PC-9 (cell line): ENCODE measurements at regions not wholly inside any gene's neighbourhood (a gene's known extent, or its start where the extent isn't known, plus 50 kb on each side); places are given as distances from the start of the nearest gene placed in this dataset.
"Not testable (repeated sequence)": the region's sequence is repeated elsewhere in the genome, so short reads cannot be mapped to it uniquely, and the experiment has no call there.

Experiments used
- BruUV-seq: library from RNA; stranded (reverse); fragments of 400-500 nt; replicated peaks from 2 replicates; lab custom pipeline; 2021; lab: Mats Ljungman, UMichigan
- CTCF ChIA-PET: fragments of 300-600 bp; sonication (Branson Sonifier 250); formaldehyde crosslinking; loops from one replicate; lab custom pipeline; 2022; ENCODE audit warnings: antibody characterized with exemption; lab: Charles Lee
- POLR2A ChIA-PET: fragments of 300-600 bp; sonication (Branson Sonifier 250); formaldehyde crosslinking; loops from one replicate; lab custom pipeline; 2022; ENCODE audit warnings: antibody characterized with exemption; ENCODE audit not compliant: unreplicated experiment; lab: Charles Lee
- DNase-seq, 2 experiments: peaks; one replicate each; pipeline versions ENCODE4 v3.0.0 to v3.0.0-alpha.2; 2015 to 2022; ENCODE audit warnings: mixed read lengths in 1 of 2
- H2AFZ ChIP-seq: fragments of 200-600 bp; sonication (generic); 2 replicates; pipeline ENCODE4 v1.8.1; 2017; ENCODE audit warnings: antibody characterized with exemption
- H3F3A ChIP-seq: fragments of 200-600 bp; sonication (generic); 2 replicates; pipeline ENCODE4 v1.8.1; 2017; ENCODE audit warnings: antibody characterized with exemption, mild to moderate bottlenecking, low read depth; ENCODE audit not compliant: insufficient read depth
- H3K27ac ChIP-seq: fragments of 200-600 bp; sonication (generic); 2 replicates; pipeline ENCODE4 v1.6.1; 2016; ENCODE audit warnings: mixed run types
- H3K27me3 ChIP-seq: fragments of 200-600 bp; sonication (generic); 2 replicates; pipeline ENCODE4 v1.6.1; 2016; ENCODE audit warnings: low read depth, mixed run types; ENCODE audit not compliant: insufficient read depth
- H3K36me3 ChIP-seq: fragments of 200-600 bp; sonication (generic); 2 replicates; pipeline ENCODE4 v1.6.1; 2016; ENCODE audit warnings: low read depth, mixed run types
- H3K4me1 ChIP-seq: fragments of 200-600 bp; sonication (generic); replicated peaks from 2 replicates; pipeline ENCODE4 v1.6.1; 2016; ENCODE audit warnings: mixed run types; ENCODE audit not compliant: insufficient read depth
- H3K4me2 ChIP-seq: fragments of 200-600 bp; sonication (generic); 2 replicates; pipeline ENCODE4 v1.6.1; 2017; ENCODE audit warnings: mixed run types
- H3K4me3 ChIP-seq: fragments of 200-600 bp; sonication (generic); 2 replicates; pipeline ENCODE4 v1.6.1; 2016; ENCODE audit warnings: mixed run types
- H3K79me2 ChIP-seq: fragments of 200-600 bp; sonication (generic); 2 replicates; pipeline ENCODE4 v1.6.1; 2017; ENCODE audit warnings: low read depth, mixed run types
- H3K9me2 ChIP-seq: fragments of 200-600 bp; sonication (generic); 2 replicates; pipeline ENCODE4 v1.8.1; 2017; ENCODE audit warnings: mild to moderate bottlenecking; ENCODE audit not compliant: insufficient read depth
- H3K9me3 ChIP-seq: fragments of 200-600 bp; sonication (generic); 2 replicates; pipeline ENCODE4 v1.8.1; 2016; ENCODE audit warnings: low read depth; ENCODE audit not compliant: insufficient read depth
- H4K20me1 ChIP-seq: fragments of 200-600 bp; sonication (generic); 2 replicates; pipeline ENCODE4 v1.8.1; 2017; ENCODE audit not compliant: insufficient read depth
- CTCF ChIP-seq: fragments of 200-600 bp; sonication (generic); conservative IDR thresholded peaks from 2 replicates; pipeline ENCODE4 v1.6.1; 2017; ENCODE audit warnings: mixed run types, antibody characterized with exemption, mild to moderate bottlenecking, moderate library complexity
- EZH2 ChIP-seq: fragments of 200-600 bp; sonication (generic); IDR thresholded peaks from 2 replicates; pipeline ENCODE4 v1.8.0; 2017; ENCODE audit warnings: antibody characterized with exemption, low read depth
- intact Hi-C: fragments of 100-400 bp; cut with micrococcal nuclease; formaldehyde crosslinking; loops from one replicate; pipeline ENCODE4 v1.10.0; 2022; ENCODE audit not compliant: unreplicated experiment

GRCh38 chr3:65130782-65131181 is 443.0 kb upstream of the ADAMTS9 start:
- no TSS peak for BruUV-seq
- ChIA-PET POLR2A (no interaction called here), CTCF (interaction anchor here (0.7 kb wide), 1 partner anchor 51 kb away, joined by 3 read pairs; no protein-coding TSS in a partner anchor)
- H3K79me2 ChIP-seq = no peaks in the 10 kb centered on the region
- no peak overlapping the region for H2AFZ ChIP-seq
- H3K4me1 ChIP-seq = 0 out of 2 replicates have a peak, but pooled peaks cover 9% of the 10 kb centered on the region
- no peaks in the 10 kb centered on the region for H3F3A ChIP-seq
- H3K4me3 ChIP-seq = no peak overlapping the region
- H3K36me3 ChIP-seq = no peaks in the 10 kb centered on the region
- H4K20me1 ChIP-seq = no peaks in the 10 kb centered on the region
- H3K9me3 ChIP-seq = no peaks in the 10 kb centered on the region
- intact Hi-C loops = no loop called here
- H3K9me2 ChIP-seq = no peaks in the 10 kb centered on the region
- no peak for TF ChIP-seq EZH2
- TF ChIP-seq CTCF = no peak
- H3K27me3 ChIP-seq = no peaks in the 10 kb centered on the region
- DNase-seq = no peak
- no peak overlapping the region for H3K4me2 ChIP-seq
- no peak overlapping the region for H3K27ac ChIP-seq

- H3K4me2 ChIP-seq = no peak overlapping the region
- no peaks in the 10 kb centered on the region for H3K27me3 ChIP-seq
- no TSS peak for BruUV-seq
- ChIA-PET CTCF (no interaction called here), POLR2A (no interaction called here)
- TF ChIP-seq EZH2 (no peak), CTCF (no peak)
- no peaks in the 10 kb centered on the region for H3K79me2 ChIP-seq
- H3K27ac ChIP-seq = no peak overlapping the region
- no peak for DNase-seq
- intact Hi-C loops = no loop called here
- 0 out of 2 replicates have a peak, but pooled peaks cover 9% of the 10 kb centered on the region for H3K4me1 ChIP-seq
- no peaks in the 10 kb centered on the region for H3F3A ChIP-seq
- no peaks in the 10 kb centered on the region for H4K20me1 ChIP-seq
- H3K9me3 ChIP-seq = no peaks in the 10 kb centered on the region
- H2AFZ ChIP-seq = no peak overlapping the region
- H3K4me3 ChIP-seq = no peak overlapping the region
- no peaks in the 10 kb centered on the region for H3K9me2 ChIP-seq
- no peaks in the 10 kb centered on the region for H3K36me3 ChIP-seq
Observed at GRCh38 chr3:65128346-65128745, 440.5 kb upstream of the ADAMTS9 start.

GRCh38 chr3:65126527-65127410 is 439.0 kb upstream of the ADAMTS9 start:
- peak in 1 of 2 experiments; percentile 4 for DNase-seq
- Histone ChIP-seq H3K4me1 (0 out of 2 replicates have a peak, but pooled peaks cover 9% of the 10 kb centered on the region), H3K27me3 (no peaks in the 10 kb centered on the region), H4K20me1 (no peaks in the 10 kb centered on the region), H3K79me2 (no peaks in the 10 kb centered on the region), H3K27ac (no peak overlapping the region; the same call in 1 of the 2 replicates), H3K4me3 (no peak overlapping the region), H3K36me3 (no peaks in the 10 kb centered on the region), H2AFZ (no peak overlapping the region), H3F3A (no peaks in the 10 kb centered on the region), H3K9me3 (no peaks in the 10 kb centered on the region), H3K4me2 (no peak overlapping the region), H3K9me2 (no peaks in the 10 kb centered on the region)
- CTCF ChIA-PET = no interaction called here
- intact Hi-C loops = no loop called here
- POLR2A ChIA-PET = no interaction called here
- TF ChIP-seq CTCF (no peak), EZH2 (no peak)
- no TSS peak for BruUV-seq

GRCh38 chr3:65120156-65120555 is 432.4 kb upstream of the ADAMTS9 start:
- DNase-seq, H3K9me2 ChIP-seq, H3K9me3 ChIP-seq, H3K36me3 ChIP-seq, H3F3A ChIP-seq, H3K79me2 ChIP-seq, H4K20me1 ChIP-seq, intact Hi-C loops, CTCF ChIA-PET, H3K4me3 ChIP-seq, POLR2A ChIA-PET, H3K27me3 ChIP-seq, H3K4me2 ChIP-seq, H2AFZ ChIP-seq, H3K4me1 ChIP-seq, H3K27ac ChIP-seq, BruUV-seq: not testable (repeated sequence)
